IMR-90 (cell line): ENCODE measurements at regions not wholly inside any gene's neighbourhood (a gene's known extent, or its start where the extent isn't known, plus 50 kb on each side); places are given as distances from the start of the nearest gene placed in this dataset.

Experiments used
- ATAC-seq: fragments of 200-7000 bp; cut with Tn5 transposase; 2 replicates; pipeline ENCODE4 v1.9.1; 2020; ENCODE audit warnings: low read depth, mild to moderate bottlenecking, moderate library complexity
- BruUV-seq: library from RNA; stranded (reverse); fragments of 400-500 nt; replicated peaks from 2 replicates; lab custom pipeline; 2021; lab: Mats Ljungman, UMichigan
- CTCF ChIA-PET: fragments of 300-600 bp; formaldehyde crosslinking; extraction: SDS; loops from one replicate; lab custom pipeline; 2021; ENCODE audit warnings: antibody characterized with exemption; lab: Yijun Ruan, JAX
- POLR2A ChIA-PET: fragments of 300-600 bp; sonication (Branson Sonifier 250); formaldehyde crosslinking; loops from one replicate; lab custom pipeline; 2022; ENCODE audit warnings: antibody characterized with exemption; ENCODE audit not compliant: unreplicated experiment; lab: Charles Lee
- DNase-seq: peaks from one replicate; pipeline ENCODE4 v3.0.0; 2013
- H2AFZ ChIP-seq: replicated peaks from 2 replicates; pipeline ENCODE3; 2013; ENCODE audit warnings: low read length, mild to moderate bottlenecking; ENCODE audit not compliant: poor library complexity
- H2AK5ac ChIP-seq: 2 replicates; pipeline ENCODE4 v1.6.1; 2013; ENCODE audit warnings: low read depth, low read length, inconsistent platforms
- H2AK9ac ChIP-seq: replicated peaks from 2 replicates; pipeline ENCODE3; 2013; ENCODE audit warnings: mild to moderate bottlenecking, low read depth, low read length, moderate library complexity; ENCODE audit not compliant: poor library complexity
- H2BK120ac ChIP-seq: 2 replicates; pipeline ENCODE4 v1.6.1; 2013; ENCODE audit warnings: low read depth, low read length, inconsistent platforms
- H2BK15ac ChIP-seq: 3 replicates; pipeline ENCODE4 v1.6.1; 2013; ENCODE audit warnings: low read depth, low read length, inconsistent platforms
- H2BK20ac ChIP-seq: 2 replicates; pipeline ENCODE4 v1.6.1; 2013; ENCODE audit warnings: low read depth, mild to moderate bottlenecking, inconsistent platforms, low read length, moderate library complexity
- H2BK5ac ChIP-seq: 2 replicates; pipeline ENCODE4 v1.6.1; 2013; ENCODE audit warnings: mild to moderate bottlenecking, low read depth, low read length, inconsistent platforms; ENCODE audit not compliant: poor library complexity, severe bottlenecking
- H3K14ac ChIP-seq: replicated peaks from 2 replicates; pipeline ENCODE4 v1.6.1; 2013; ENCODE audit warnings: low read depth, low read length, inconsistent platforms
- H3K18ac ChIP-seq: 2 replicates; pipeline ENCODE4 v1.6.1; 2013; ENCODE audit warnings: low read depth, low read length, control low read depth
- H3K23ac ChIP-seq: 2 replicates; pipeline ENCODE4 v1.6.1; 2013; ENCODE audit warnings: low read depth, low read length, inconsistent platforms
- H3K27ac ChIP-seq: 2 replicates; pipeline ENCODE4 v1.5.1; 2013; ENCODE audit warnings: mild to moderate bottlenecking, control low read depth, low read length; ENCODE audit not compliant: insufficient read depth
- H3K27me3 ChIP-seq: 2 replicates; pipeline ENCODE4 v1.6.1; 2013; ENCODE audit warnings: low read length; ENCODE audit not compliant: control insufficient read depth, insufficient read depth
- H3K36me3 ChIP-seq: 2 replicates; pipeline ENCODE4 v1.6.1; 2013; ENCODE audit warnings: low read length, mixed read lengths; ENCODE audit not compliant: control insufficient read depth, insufficient read depth
- H3K4ac ChIP-seq: 2 replicates; pipeline ENCODE4 v1.6.1; 2013; ENCODE audit warnings: low read depth, low read length, inconsistent platforms
- H3K4me1 ChIP-seq: 2 replicates; pipeline ENCODE4 v1.6.1; 2013; ENCODE audit warnings: low read length, mixed read lengths; ENCODE audit not compliant: control insufficient read depth, insufficient read depth
- H3K4me2 ChIP-seq: 2 replicates; pipeline ENCODE4 v1.6.1; 2013; ENCODE audit warnings: low read depth, mild to moderate bottlenecking, control low read depth, low read length, moderate library complexity
- H3K4me3 ChIP-seq: 2 replicates; pipeline ENCODE4 v1.5.1; 2013; ENCODE audit warnings: low read depth, mild to moderate bottlenecking, control low read depth, low read length, moderate library complexity; ENCODE audit not compliant: insufficient read depth
- H3K56ac ChIP-seq: 2 replicates; pipeline ENCODE4 v1.6.1; 2013; ENCODE audit warnings: low read length, inconsistent platforms; ENCODE audit not compliant: insufficient read depth; ENCODE audit errors: extremely low read depth
- H3K79me1 ChIP-seq, 2 experiments: 2 replicates each; pipeline ENCODE4 v1.6.1; 2013; ENCODE audit warnings: low read length in 2 of 2, inconsistent platforms in 1 of 2, low read depth in 1 of 2
- H3K9ac ChIP-seq: 2 replicates; pipeline ENCODE4 v1.6.1; 2013; ENCODE audit warnings: low read depth, low read length, control low read depth
- H3K9me1 ChIP-seq: 2 replicates; pipeline ENCODE4 v1.6.1; 2013; ENCODE audit warnings: low read length, inconsistent platforms; ENCODE audit not compliant: insufficient read depth
- H3K9me3 ChIP-seq: 2 replicates; pipeline ENCODE4 v1.6.1; 2013; ENCODE audit warnings: low read length; ENCODE audit not compliant: control insufficient read depth, insufficient read depth
- H4K20me1 ChIP-seq: 2 replicates; pipeline ENCODE4 v1.6.1; 2013; ENCODE audit warnings: low read length, inconsistent platforms; ENCODE audit not compliant: insufficient read depth
- H4K5ac ChIP-seq: 2 replicates; pipeline ENCODE4 v1.6.1; 2013; ENCODE audit warnings: mild to moderate bottlenecking, low read depth, low read length, control low read depth
- H4K8ac ChIP-seq, 2 experiments: 2 replicates each; pipeline ENCODE4 v1.6.1; 2013; ENCODE audit warnings: low read depth in 2 of 2, low read length in 2 of 2, control low read depth in 1 of 2, inconsistent platforms in 1 of 2
- H4K91ac ChIP-seq: 2 replicates; pipeline ENCODE4 v1.6.1; 2013; ENCODE audit warnings: low read depth, low read length, inconsistent platforms; ENCODE audit not compliant: insufficient read depth
- RCOR1 ChIP-seq: IDR thresholded peaks from 2 replicates; pipeline ENCODE4 v1.6.1; 2012; ENCODE audit warnings: mild to moderate bottlenecking, low read length, improper control_type of control experiment; ENCODE audit not compliant: insufficient replicate concordance
- SMC3 ChIP-seq: fragments of 150-350 bp; IDR thresholded peaks from 2 replicates; pipeline ENCODE4 v1.6.1; 2016; ENCODE audit warnings: low read depth, mild to moderate bottlenecking, antibody characterized with exemption, low read length, moderate library complexity
- WGBS, 2 experiments: methylation state at CpG; one replicate each; pipeline versions ENCODE4 v1.1.5 to v1.1.7; 2013; ENCODE audit warnings: missing lambda C conversion rate in 2 of 2; ENCODE audit not compliant: insufficient read length in 1 of 2; ENCODE audit errors: extremely low coverage in 2 of 2; 5-methylcytosine and 5-hydroxymethylcytosine counted together
- dilution Hi-C: fragments of 300-500 bp; cut with HindIII; formaldehyde crosslinking; loops from one replicate; pipeline ENCODE4 v1.14.3; 2018; ENCODE audit warnings: low sequenced_read_pairs; ENCODE audit not compliant: unreplicated experiment
- in situ Hi-C: fragments of 300-500 bp; cut with MboI; formaldehyde crosslinking; loops from 3 replicates; pipeline ENCODE4 v1.14.3; 2019; ENCODE audit warnings: low sequenced_read_pairs, inconsistent platforms, mixed read lengths
- intact Hi-C: fragments of 100-400 bp; cut with micrococcal nuclease; formaldehyde crosslinking; loops from 2 replicates; pipeline ENCODE4 v1.10.0; 2022

- no peaks in the 10 kb centered on the region for H3K4me1 ChIP-seq
- H4K8ac ChIP-seq: no peak overlapping the region
- intact Hi-C loops (no loop called here), in situ Hi-C loops (no loop called here), dilution Hi-C loops (no loop called here)
- H4K91ac ChIP-seq: no peak overlapping the region
- H2AFZ ChIP-seq: no peak overlapping the region
- H4K20me1 ChIP-seq: no peaks in the 10 kb centered on the region
- no peak overlapping the region for H3K56ac ChIP-seq
- no peak overlapping the region for H3K14ac ChIP-seq
- no peak for DNase-seq
- H3K9ac ChIP-seq: no peak overlapping the region
- ChIA-PET CTCF (no interaction called here), POLR2A (no interaction called here)
- no peak overlapping the region for H4K5ac ChIP-seq
- no peak overlapping the region for H3K4me3 ChIP-seq
- ATAC-seq: no peak
- no peak overlapping the region for H2AK9ac ChIP-seq
- no peak overlapping the region for H2BK5ac ChIP-seq
- no peaks in the 10 kb centered on the region for H3K36me3 ChIP-seq
- H3K9me3 ChIP-seq: no peaks in the 10 kb centered on the region
- no peaks in the 10 kb centered on the region; the same call in 1 of the 2 replicates for H3K27me3 ChIP-seq
- no peaks in the 10 kb centered on the region for H3K9me1 ChIP-seq
- H2BK20ac ChIP-seq: no peak overlapping the region
- H2BK15ac ChIP-seq: no peak overlapping the region
- no peaks in the 10 kb centered on the region for H3K79me1 ChIP-seq
- H3K4ac ChIP-seq: no peak overlapping the region
- no TSS peak for BruUV-seq
- H2AK5ac ChIP-seq: no peak overlapping the region
- no peak overlapping the region for H3K18ac ChIP-seq
- WGBS, 2 experiments: no CpG with 5 or more reads among the region's 1 CpG
- H3K27ac ChIP-seq: no peak overlapping the region
- H3K23ac ChIP-seq: no peak overlapping the region
- no peak overlapping the region for H3K4me2 ChIP-seq
- TF ChIP-seq SMC3 (no peak), RCOR1 (no peak)
- no peak overlapping the region for H2BK120ac ChIP-seq
Measured at GRCh38 chrX:42023122-42023521, 99.8 kb upstream of the CASK start.
